ENCODE measurements at regions not wholly inside any gene's neighbourhood (a gene's known extent, or its start where the extent isn't known, plus 50 kb on each side); places are given as distances from the start of the nearest gene placed in this dataset.

GRCh38 chr4:38406243-38406642, 257.8 kb upstream of the KLF3 start:
- no peak for TF ChIP-seq GATA2 (IDR thresholded peaks at IDR 0.05; ENCODE audit: low read depth, low read length)
- no peak for TF ChIP-seq GATA3 (IDR thresholded peaks at IDR 0.05; ENCODE audit: low read depth, low read length)

Measured in SH-SY5Y (cell line).